ENCODE measurements at regions not wholly inside any gene's neighbourhood (a gene's known extent, or its start where the extent isn't known, plus 50 kb on each side); places are given as distances from the start of the nearest gene placed in this dataset.

DNA sequence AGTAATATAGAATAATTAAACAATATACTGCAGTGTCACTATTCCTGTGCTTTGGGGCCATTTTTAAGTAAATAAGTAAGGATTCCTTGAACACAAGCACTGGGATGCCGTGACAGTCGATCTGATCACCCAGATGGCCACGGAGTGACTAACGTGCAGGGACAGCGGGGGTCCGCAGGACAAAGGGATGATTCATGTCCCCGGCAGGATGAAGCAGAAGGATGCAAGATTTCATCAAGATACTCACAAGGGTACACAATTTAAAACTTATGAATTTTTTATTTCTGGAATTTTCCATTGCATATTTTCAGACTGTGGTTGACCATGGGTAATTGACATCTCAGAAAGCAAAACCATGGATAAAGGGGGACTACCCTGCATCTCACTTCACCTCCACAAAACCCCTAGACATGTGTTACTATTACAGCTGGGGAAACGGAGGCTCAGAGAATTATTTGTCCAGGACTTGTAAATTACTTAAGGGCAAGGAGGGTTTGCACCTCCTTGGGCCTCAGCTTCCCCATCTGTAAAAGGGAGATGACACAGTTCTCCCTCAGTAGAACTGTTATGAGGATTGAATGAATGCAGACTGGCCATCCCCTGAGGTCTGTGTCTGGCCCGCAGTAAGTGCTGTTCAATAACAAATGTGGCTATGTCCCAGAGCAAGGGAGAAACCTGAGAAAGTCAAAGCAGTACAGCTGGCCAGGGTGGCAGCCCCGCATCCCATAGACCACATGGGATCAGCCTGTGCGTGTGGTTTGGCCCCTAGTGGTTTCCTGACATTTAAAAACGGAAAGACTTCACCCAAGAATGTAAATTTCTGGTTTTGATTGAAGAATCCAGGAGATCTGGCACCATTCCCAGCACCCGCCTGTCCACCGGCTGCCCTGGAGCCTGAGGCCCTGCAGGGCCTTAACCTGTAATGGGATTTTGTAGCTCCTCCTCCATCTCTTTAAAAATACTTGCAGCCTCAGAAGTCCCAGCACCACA lies 235.5 kb downstream of the BMP7 start:
- 49% methylated on average over 14 of the region's 14 CpGs for WGBS
- TF ChIP-seq EP300 (IDR thresholded peaks at IDR 0.05) (no peak), POLR2A (IDR thresholded peaks at IDR 0.05) (no peak), POLR2AphosphoS5 (IDR thresholded peaks at IDR 0.05) (no peak)
- TF ChIP-seq, protein P1, sequence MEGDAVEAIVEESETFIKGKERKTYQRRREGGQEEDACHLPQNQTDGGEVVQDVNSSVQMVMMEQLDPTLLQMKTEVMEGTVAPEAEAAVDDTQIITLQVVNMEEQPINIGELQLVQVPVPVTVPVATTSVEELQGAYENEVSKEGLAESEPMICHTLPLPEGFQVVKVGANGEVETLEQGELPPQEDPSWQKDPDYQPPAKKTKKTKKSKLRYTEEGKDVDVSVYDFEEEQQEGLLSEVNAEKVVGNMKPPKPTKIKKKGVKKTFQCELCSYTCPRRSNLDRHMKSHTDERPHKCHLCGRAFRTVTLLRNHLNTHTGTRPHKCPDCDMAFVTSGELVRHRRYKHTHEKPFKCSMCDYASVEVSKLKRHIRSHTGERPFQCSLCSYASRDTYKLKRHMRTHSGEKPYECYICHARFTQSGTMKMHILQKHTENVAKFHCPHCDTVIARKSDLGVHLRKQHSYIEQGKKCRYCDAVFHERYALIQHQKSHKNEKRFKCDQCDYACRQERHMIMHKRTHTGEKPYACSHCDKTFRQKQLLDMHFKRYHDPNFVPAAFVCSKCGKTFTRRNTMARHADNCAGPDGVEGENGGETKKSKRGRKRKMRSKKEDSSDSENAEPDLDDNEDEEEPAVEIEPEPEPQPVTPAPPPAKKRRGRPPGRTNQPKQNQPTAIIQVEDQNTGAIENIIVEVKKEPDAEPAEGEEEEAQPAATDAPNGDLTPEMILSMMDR (IDR thresholded peaks at IDR 0.05), result no peak
- peaks cover 3% of the 10 kb centered on the region for H3K4me1 ChIP-seq
- no peaks in the 10 kb centered on the region for H3K36me3 ChIP-seq
- H3K9me3 ChIP-seq, result no peaks in the 10 kb centered on the region
- no peak overlapping the region for H3K4me3 ChIP-seq
- DNase-seq (ENCODE audit: low spot score in 2 of 2), result no peak
- H3K27ac ChIP-seq, result no peak overlapping the region
- peaks cover 33% of the 10 kb centered on the region for H3K27me3 ChIP-seq

DNA sequence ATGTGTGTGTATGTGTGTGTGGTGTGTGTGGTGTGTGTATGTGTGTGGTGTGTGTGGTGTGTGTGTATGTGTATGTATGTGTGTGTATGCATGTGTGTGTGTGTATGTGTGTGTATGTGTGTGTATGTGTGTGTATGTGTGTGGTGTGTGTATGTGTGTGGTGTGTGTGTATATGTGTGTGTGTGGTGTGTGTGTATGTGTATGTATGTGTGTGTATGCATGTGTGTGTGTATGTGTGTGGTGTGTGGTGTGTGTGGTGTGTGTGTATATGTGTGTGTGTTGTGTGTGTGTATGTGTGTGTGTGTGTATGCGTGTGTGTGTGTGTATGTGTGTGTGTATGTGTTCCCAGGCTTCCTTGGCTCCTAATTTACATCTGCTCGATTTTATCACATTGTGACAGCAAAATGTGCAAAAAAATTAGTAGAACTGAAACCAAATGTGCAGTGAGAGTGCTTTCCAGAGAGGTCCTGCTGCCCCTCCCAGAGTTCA lies 234.5 kb downstream of the BMP7 start:
- no peak for TF ChIP-seq POLR2AphosphoS5 (IDR thresholded peaks at IDR 0.05)
- TF ChIP-seq EP300 (IDR thresholded peaks at IDR 0.05), result no peak
- TF ChIP-seq POLR2A (IDR thresholded peaks at IDR 0.05), result no peak
- TF ChIP-seq, protein P1 (IDR thresholded peaks at IDR 0.05), result no peak
- H3K9me3 ChIP-seq, result no peaks in the 10 kb centered on the region
- WGBS, result 54% methylated on average over 2 of the region's 2 CpGs
- H3K27me3 ChIP-seq, result peaks cover 39% of the 10 kb centered on the region
- no peak overlapping the region for H3K4me3 ChIP-seq
- no peak for DNase-seq (ENCODE audit: low spot score in 2 of 2)
- H3K36me3 ChIP-seq, result no peaks in the 10 kb centered on the region
- no peak overlapping the region for H3K27ac ChIP-seq
- H3K4me1 ChIP-seq, result no peaks in the 10 kb centered on the region

DNA sequence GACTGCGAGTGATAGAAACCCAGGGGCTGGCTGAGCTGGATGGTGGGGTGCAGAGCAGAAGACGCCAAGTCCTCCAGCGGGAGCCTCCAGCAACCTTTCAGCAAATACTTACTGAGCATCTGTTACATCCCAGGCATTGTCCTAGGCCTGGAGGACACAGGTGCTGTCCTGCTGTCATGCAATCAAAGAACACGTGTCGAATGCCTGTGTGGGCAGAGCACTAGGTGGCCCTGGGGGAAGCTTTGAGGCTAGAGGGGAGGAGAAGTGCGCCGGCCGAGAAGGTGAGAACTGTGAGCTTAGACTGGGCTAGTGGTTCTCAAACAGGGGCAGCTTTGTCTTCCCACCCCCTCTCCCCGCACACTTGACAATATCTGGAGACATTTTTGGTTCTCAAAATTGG lies 233.6 kb downstream of the BMP7 start:
- Histone ChIP-seq H3K9me3 (no peaks in the 10 kb centered on the region), H3K4me1 (peaks cover 4% of the 10 kb centered on the region), H3K27me3 (peaks cover 39% of the 10 kb centered on the region), H3K27ac (no peak overlapping the region), H3K4me3 (no peak overlapping the region), H3K36me3 (no peaks in the 10 kb centered on the region)
- TF ChIP-seq POLR2AphosphoS5 (IDR thresholded peaks at IDR 0.05), result no peak
- no peak for TF ChIP-seq EP300 (IDR thresholded peaks at IDR 0.05)
- no peak for TF ChIP-seq POLR2A (IDR thresholded peaks at IDR 0.05)
- TF ChIP-seq, protein P1 (IDR thresholded peaks at IDR 0.05), result no peak
- no peak for DNase-seq (ENCODE audit: low spot score in 2 of 2)
- 85% methylated on average over 9 of the region's 9 CpGs for WGBS

DNA sequence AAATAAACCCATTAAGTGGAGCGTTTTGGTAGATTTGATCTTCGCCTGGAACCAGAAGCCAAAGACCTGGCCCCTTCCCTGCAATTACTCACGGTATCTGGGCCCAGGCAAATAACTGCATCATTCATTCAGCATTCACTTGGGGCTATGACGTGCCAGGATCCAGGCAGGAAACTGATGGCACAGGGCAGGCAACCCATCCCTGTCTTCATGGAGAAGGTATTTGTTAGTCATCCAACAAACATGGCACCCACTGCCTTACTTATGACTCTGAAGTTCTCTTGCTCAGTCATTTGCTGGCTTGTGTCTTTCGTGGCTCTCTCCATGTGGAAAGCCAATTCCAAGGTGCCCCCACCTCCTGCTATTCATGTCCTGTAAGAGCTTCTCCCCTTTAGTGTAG lies 232.4 kb downstream of the BMP7 start:
- 75% methylated on average over 5 of the region's 5 CpGs for WGBS
- Histone ChIP-seq H3K27ac (no peak overlapping the region), H3K4me1 (peaks cover 7% of the 10 kb centered on the region), H3K36me3 (no peaks in the 10 kb centered on the region), H3K27me3 (peaks cover 39% of the 10 kb centered on the region), H3K9me3 (no peaks in the 10 kb centered on the region), H3K4me3 (no peak overlapping the region)
- no peak for TF ChIP-seq POLR2A (IDR thresholded peaks at IDR 0.05)
- TF ChIP-seq, protein P1 (IDR thresholded peaks at IDR 0.05), result no peak
- TF ChIP-seq POLR2AphosphoS5 (IDR thresholded peaks at IDR 0.05), result no peak
- no peak for TF ChIP-seq EP300 (IDR thresholded peaks at IDR 0.05)
- DNase-seq (ENCODE audit: low spot score in 2 of 2), result no peak

DNA sequence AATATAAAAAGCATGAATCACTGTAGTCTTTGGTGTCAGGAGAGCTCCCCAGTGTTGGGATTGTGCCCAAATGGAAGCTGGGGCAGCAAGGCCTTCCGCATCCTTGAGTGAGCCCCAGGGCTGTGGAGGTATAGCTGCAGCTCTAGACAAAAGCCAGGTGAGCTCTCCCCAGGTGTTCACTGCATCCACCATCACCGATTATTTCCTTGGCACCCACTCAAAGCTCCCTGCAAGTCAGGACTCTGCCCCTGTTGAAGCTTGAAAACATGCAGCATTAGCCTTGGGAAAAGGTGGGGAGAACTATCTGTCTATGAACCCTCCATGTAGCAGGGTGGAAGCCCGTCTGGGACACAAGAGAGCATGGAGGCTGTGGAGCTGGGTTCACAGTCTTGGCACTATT lies 228.8 kb downstream of the BMP7 start:
- 31% methylated on average over 2 of the region's 3 CpGs for WGBS
- Histone ChIP-seq H3K27ac (no peak overlapping the region), H3K9me3 (no peaks in the 10 kb centered on the region), H3K4me3 (no peak overlapping the region), H3K4me1 (peaks cover 36% of the 10 kb centered on the region), H3K36me3 (no peaks in the 10 kb centered on the region), H3K27me3 (peaks cover 25% of the 10 kb centered on the region)
- TF ChIP-seq, protein P1 (IDR thresholded peaks at IDR 0.05), result no peak
- TF ChIP-seq POLR2AphosphoS5 (IDR thresholded peaks at IDR 0.05), result no peak
- TF ChIP-seq POLR2A (IDR thresholded peaks at IDR 0.05), result no peak
- DNase-seq (ENCODE audit: low spot score in 2 of 2), result no peak

All from suprapubic skin (tissue), 4 donors.